Panc1 (cell line): ENCODE measurements at regions not wholly inside any gene's neighbourhood (a gene's known extent, or its start where the extent isn't known, plus 50 kb on each side); places are given as distances from the start of the nearest gene placed in this dataset.

Experiments used
- ATAC-seq: fragments of 200-7000 bp; cut with Tn5 transposase; 2 replicates; pipeline ENCODE4 v1.9.1; 2020; ENCODE audit warnings: mild to moderate bottlenecking, moderate library complexity
- BruUV-seq: library from RNA; stranded (reverse); fragments of 400-500 nt; replicated peaks from 2 replicates; lab custom pipeline; 2021; lab: Mats Ljungman, UMichigan
- CTCF ChIA-PET: fragments of 300-600 bp; sonication (Branson Sonifier 250); formaldehyde crosslinking; loops from one replicate; lab custom pipeline; 2022; ENCODE audit warnings: antibody characterized with exemption; lab: Charles Lee
- POLR2A ChIA-PET: fragments of 300-600 bp; sonication (Branson Sonifier 250); formaldehyde crosslinking; loops from one replicate; lab custom pipeline; 2022; ENCODE audit warnings: antibody characterized with exemption; lab: Charles Lee
- DNase-seq: peaks from one replicate; pipeline ENCODE4 v3.0.0-alpha.2; 2010; ENCODE audit warnings: low read depth, low spot score
- H3K27ac ChIP-seq: 2 replicates; pipeline ENCODE4 v1.5.1; 2011; ENCODE audit warnings: mild to moderate bottlenecking, low read length, inconsistent platforms
- H3K27me3 ChIP-seq: fragments of 200-500 bp; sonication (Bioruptor generic); 2 replicates; pipeline ENCODE4 v1.6.0; 2014; ENCODE audit warnings: low read length, inconsistent platforms; ENCODE audit not compliant: control insufficient read depth, insufficient read depth
- H3K36me3 ChIP-seq: fragments of 200-500 bp; sonication (Bioruptor generic); 2 replicates; pipeline ENCODE4 v1.5.1; 2014; ENCODE audit warnings: inconsistent platforms, mild to moderate bottlenecking, low read length, moderate library complexity; ENCODE audit not compliant: control insufficient read depth, insufficient read depth
- H3K4me1 ChIP-seq: 2 replicates; pipeline ENCODE4 v1.5.1; 2011; ENCODE audit warnings: inconsistent platforms, mild to moderate bottlenecking, low read length, moderate library complexity; ENCODE audit not compliant: control insufficient read depth, insufficient read depth
- H3K4me3 ChIP-seq, 2 experiments: 2 replicates each; pipeline ENCODE4 v1.5.1; 2011 to 2012; ENCODE audit warnings: low read depth in 2 of 2, low read length in 2 of 2, mild to moderate bottlenecking in 2 of 2, inconsistent platforms in 1 of 2, moderate library complexity in 1 of 2
- H3K9me3 ChIP-seq: fragments of 200-500 bp; sonication (Bioruptor generic); 2 replicates; pipeline ENCODE4 v1.5.1; 2014; ENCODE audit warnings: low read depth, mild to moderate bottlenecking, inconsistent platforms, low read length, moderate library complexity; ENCODE audit not compliant: control insufficient read depth, insufficient read depth
- CTCF ChIP-seq: fragments of 450-650 bp; IDR thresholded peaks from 2 replicates; pipeline ENCODE4 v1.5.1; 2017; ENCODE audit warnings: mild to moderate bottlenecking
- POLR2AphosphoS5 ChIP-seq: IDR thresholded peaks from 2 replicates; pipeline ENCODE4 v1.6.1; 2012; ENCODE audit warnings: mild to moderate bottlenecking, low read depth, low read length, moderate library complexity
- REST ChIP-seq, 2 experiments: IDR thresholded peaks; 2 replicates each; pipeline ENCODE4 v1.6.1; 2011 to 2012; ENCODE audit warnings: low read depth in 2 of 2, control low read depth in 1 of 2, low read length in 1 of 2, mild to moderate bottlenecking in 1 of 2, moderate library complexity in 1 of 2; ENCODE audit not compliant: insufficient read depth in 1 of 2
- SIN3A ChIP-seq: IDR thresholded peaks from 2 replicates; pipeline ENCODE4 v1.6.1; 2012; ENCODE audit warnings: low read depth, mild to moderate bottlenecking, low read length, moderate library complexity, borderline replicate concordance; ENCODE audit not compliant: insufficient read depth
- TCF7L2 ChIP-seq: IDR thresholded peaks from 2 replicates; pipeline ENCODE4 v1.6.1; 2011; ENCODE audit warnings: mild to moderate bottlenecking, low read depth, low read length, inconsistent platforms
- in situ Hi-C: cut with HindIII; loops from 2 replicates; pipeline ENCODE4 v1.10.0; 2016; ENCODE audit warnings: low sequenced_read_pairs, low pct_unique_long_range_greater_than_20kb
- intact Hi-C: fragments of 100-400 bp; cut with micrococcal nuclease; formaldehyde crosslinking; loops from one replicate; pipeline ENCODE4 v1.10.0; 2022; ENCODE audit not compliant: unreplicated experiment

GRCh38 chr12:105431537-105432100 lies 101.1 kb downstream of the C12orf75 start:
- Histone ChIP-seq H3K36me3 (no peaks in the 10 kb centered on the region), H3K27me3 (no peaks in the 10 kb centered on the region), H3K27ac (no peak overlapping the region), H3K9me3 (no peaks in the 10 kb centered on the region), H3K4me1 (no peaks in the 10 kb centered on the region), H3K4me3 (no peak overlapping the region)
- POLR2A ChIA-PET: no interaction called here
- no peak for TF ChIP-seq TCF7L2
- no peak for TF ChIP-seq REST (IDR thresholded peaks at IDR 0.05; ENCODE audit: insufficient read depth in 1 of 2, low read depth in 2 of 2, low read length in 1 of 2)
- TF ChIP-seq SIN3A: no peak
- TF ChIP-seq CTCF: no peak
- no peak for TF ChIP-seq POLR2AphosphoS5
- intact Hi-C loops: no loop called here
- in situ Hi-C loops: no loop called here
- DNase-seq (no peak), ATAC-seq (no peak)
- BruUV-seq: no TSS peak
- CTCF ChIA-PET: no interaction called here

GRCh38 chr12:105433804-105434203 lies 103.3 kb downstream of the C12orf75 start:
- no TSS peak for BruUV-seq
- ChIA-PET POLR2A (no interaction called here), CTCF (no interaction called here)
- in situ Hi-C loops (no loop called here), intact Hi-C loops (no loop called here)
- Histone ChIP-seq H3K9me3 (no peaks in the 10 kb centered on the region), H3K27me3 (no peaks in the 10 kb centered on the region), H3K27ac (no peak overlapping the region), H3K4me3 (no peak overlapping the region), H3K4me1 (no peaks in the 10 kb centered on the region), H3K36me3 (no peaks in the 10 kb centered on the region)
- no peak for DNase-seq
- TF ChIP-seq SIN3A: no peak
- no peak for TF ChIP-seq POLR2AphosphoS5
- no peak for TF ChIP-seq CTCF
- TF ChIP-seq REST (IDR thresholded peaks at IDR 0.05; ENCODE audit: insufficient read depth in 1 of 2, low read depth in 2 of 2, low read length in 1 of 2): no peak
- no peak for TF ChIP-seq TCF7L2
- no peak for ATAC-seq
